A549 (cell line): ENCODE measurements at regions not wholly inside any gene's neighbourhood (a gene's known extent, or its start where the extent isn't known, plus 50 kb on each side); places are given as distances from the start of the nearest gene placed in this dataset.
A peak's percentile ranks its signal among the peaks of the same experiment; 100 is the strongest.

ENCODE experiments used
- ATAC-seq, 2 experiments: fragments of 200-7000 bp in 1 of 2; fragments of >200 bp in 1 of 2; cut with Nextera tagmentation in 1 of 2; cut with Tn5 transposase in 1 of 2; 3 replicates each; pipeline versions ENCODE4 v1.8.0 to v1.9.1; 2018 to 2020; ENCODE audit warnings: mild to moderate bottlenecking in 1 of 2, moderate library complexity in 1 of 2
- CTCF ChIA-PET: fragments of 300-600 bp; sonication (Branson Sonifier 250); formaldehyde crosslinking; extraction: SDS; loops from one replicate; lab custom pipeline; 2021; ENCODE audit warnings: antibody characterized with exemption, inconsistent platforms; lab: Yijun Ruan, JAX
- POLR2A ChIA-PET: fragments of 350-600 bp; formaldehyde crosslinking; extraction: SDS; loops from one replicate; lab custom pipeline; 2021; ENCODE audit warnings: antibody characterized with exemption, inconsistent platforms; lab: Yijun Ruan, JAX
- DNase-seq, 2 experiments: peaks; one replicate each; pipeline versions ENCODE4 v3.0.0 to v3.0.0-alpha.2; 2011 to 2016; ENCODE audit warnings: low read depth in 1 of 2, low spot score in 1 of 2
- FAIRE-seq: peaks from 2 replicates; lab custom pipeline; 2011; peaks lifted over from hg19 to GRCh38; lab: Jason Lieb, UNC
- H3K27ac ChIP-seq, 2 experiments: fragments of >200 bp; sonication (Bioruptor Twin); formaldehyde crosslinking; 3 replicates each; pipeline ENCODE4 v1.5.1; 2016 to 2017
- H3K4me1 ChIP-seq: fragments of >200 bp; sonication (Bioruptor Twin); formaldehyde crosslinking; 3 replicates; pipeline ENCODE4 v1.6.1; 2016
- H3K4me2 ChIP-seq: fragments of >200 bp; sonication (Bioruptor Twin); formaldehyde crosslinking; 3 replicates; pipeline ENCODE4 v1.6.1; 2016
- H3K4me3 ChIP-seq: fragments of >200 bp; sonication (Bioruptor Twin); formaldehyde crosslinking; 3 replicates; pipeline ENCODE4 v1.5.1; 2016
- H3K9me3 ChIP-seq: fragments of >200 bp; sonication (Bioruptor Twin); formaldehyde crosslinking; 3 replicates; pipeline ENCODE4 v1.6.1; 2016
- BHLHE40 ChIP-seq: IDR thresholded peaks from 2 replicates; pipeline ENCODE4 v1.6.1; 2012; ENCODE audit warnings: low read depth, low read length, inconsistent platforms
- CHD4 ChIP-seq: fragments of 200-600 bp; sonication (generic); IDR thresholded peaks from 2 replicates; pipeline ENCODE4 v1.6.1; 2016; ENCODE audit warnings: antibody characterized with exemption, mild to moderate bottlenecking, borderline replicate concordance
- EHF ChIP-seq: fragments of 250-450 bp; sonication (Bioruptor Pico); IDR thresholded peaks from 2 replicates; pipeline ENCODE4 v1.5.0; 2020; ENCODE audit warnings: mild to moderate bottlenecking
- FOSL2 ChIP-seq, 2 experiments: fragments of 450-650 bp in 1 of 2; fragments of >200 bp in 1 of 2; sonication (Bioruptor Twin) in 1 of 2; formaldehyde crosslinking; IDR thresholded peaks; 2 replicates each; pipeline versions ENCODE4 v1.5.0 to v1.6.1; 2016 to 2020; ENCODE audit warnings: mild to moderate bottlenecking in 1 of 2, moderate library complexity in 1 of 2
- HOXB13 ChIP-seq: fragments of 250-450 bp; sonication (Bioruptor Pico); IDR thresholded peaks from 2 replicates; pipeline ENCODE4 v1.5.0; 2020; ENCODE audit warnings: low read depth, mild to moderate bottlenecking, moderate library complexity
- MAZ ChIP-seq: fragments of 150-350 bp; IDR thresholded peaks from 2 replicates; pipeline ENCODE4 v1.6.1; 2014; ENCODE audit warnings: antibody characterized with exemption, low read depth, low read length, borderline replicate concordance
- NR3C1 ChIP-seq: fragments of >200 bp; sonication (Bioruptor Twin); formaldehyde crosslinking; IDR thresholded peaks from 3 replicates; pipeline ENCODE4 v1.6.1; 2017
- POLR2A ChIP-seq: IDR thresholded peaks from 2 replicates; pipeline ENCODE4 v1.6.1; 2012; ENCODE audit warnings: mild to moderate bottlenecking, low read length
- RARB ChIP-seq: fragments of 250-450 bp; sonication (Bioruptor Pico); IDR thresholded peaks from 2 replicates; pipeline ENCODE4 v1.8.0; 2021; ENCODE audit warnings: mild to moderate bottlenecking, moderate library complexity
- RFX5 ChIP-seq: fragments of 450-650 bp; IDR thresholded peaks from 2 replicates; pipeline ENCODE4 v1.7.1; 2014; ENCODE audit warnings: antibody characterized with exemption, mild to moderate bottlenecking, moderate library complexity
- ZC3H11A ChIP-seq: fragments of 450-650 bp; IDR thresholded peaks from 2 replicates; pipeline ENCODE4 v1.6.1; 2014; ENCODE audit warnings: antibody characterized with exemption, mild to moderate bottlenecking
- WGBS: methylation state at CpG from one replicate; pipeline ENCODE4 v1.1.6; 2017; ENCODE audit errors: missing lambda C conversion rate; 5-methylcytosine and 5-hydroxymethylcytosine counted together
- TF ChIP-seq, protein P1 (sequence below): IDR thresholded peaks from 2 replicates; pipeline ENCODE4 v1.6.1; 2012
- TF ChIP-seq, protein P2 (sequence below): fragments of 200-600 bp; sonication (generic); IDR thresholded peaks from 2 replicates; pipeline ENCODE4 v1.6.1; 2016; ENCODE audit warnings: antibody characterized with exemption, mild to moderate bottlenecking, moderate library complexity
- TF ChIP-seq, protein P3 (sequence below): fragments of 150-350 bp; IDR thresholded peaks from 2 replicates; pipeline ENCODE4 v1.6.1; 2014; ENCODE audit warnings: low read depth, mild to moderate bottlenecking, low read length
- TF ChIP-seq, protein P4 (sequence below): fragments of 250-450 bp; sonication (Bioruptor Pico); IDR thresholded peaks from 2 replicates; pipeline ENCODE4 v1.5.0; 2020; ENCODE audit warnings: low read depth, mild to moderate bottlenecking, moderate library complexity

DNA sequence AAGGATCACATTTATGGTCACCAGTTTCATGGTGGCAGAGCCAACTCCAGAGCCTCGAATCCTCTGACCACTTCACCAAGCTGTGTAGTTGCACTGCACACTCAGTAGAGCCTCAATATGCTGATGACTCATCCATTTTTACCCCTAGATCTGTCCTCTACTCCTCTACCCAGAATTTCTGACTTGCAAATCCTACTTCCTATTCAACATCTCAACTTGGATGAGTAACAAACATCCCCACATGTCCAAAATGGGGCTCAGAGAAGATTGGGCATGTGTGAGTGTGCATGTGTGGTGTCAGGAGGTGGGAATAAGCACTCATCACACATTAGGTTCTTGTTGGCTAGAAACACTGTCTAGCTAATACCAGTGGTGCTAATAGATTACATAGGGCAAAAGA, 57.8 kb upstream of the IGFBP2 start:
- ChIA-PET POLR2A (no interaction called here), CTCF (interaction anchor here (0.6 to 1.4 kb wide), 2 partner anchors 46 to 56 kb away, joined by 3 to 4 read pairs; no protein-coding TSS in a partner anchor)
- FAIRE-seq (no peak), ATAC-seq (no peak), DNase-seq (no peak)
- no peak for TF ChIP-seq FOSL2 (IDR thresholded peaks at IDR 0.05)
- TF ChIP-seq FOSL2 (CRISPR knock-in tag; IDR thresholded peaks at IDR 0.05), result peak; percentile 51; the same call in 1 of the 2 replicates
- TF ChIP-seq, protein P1, sequence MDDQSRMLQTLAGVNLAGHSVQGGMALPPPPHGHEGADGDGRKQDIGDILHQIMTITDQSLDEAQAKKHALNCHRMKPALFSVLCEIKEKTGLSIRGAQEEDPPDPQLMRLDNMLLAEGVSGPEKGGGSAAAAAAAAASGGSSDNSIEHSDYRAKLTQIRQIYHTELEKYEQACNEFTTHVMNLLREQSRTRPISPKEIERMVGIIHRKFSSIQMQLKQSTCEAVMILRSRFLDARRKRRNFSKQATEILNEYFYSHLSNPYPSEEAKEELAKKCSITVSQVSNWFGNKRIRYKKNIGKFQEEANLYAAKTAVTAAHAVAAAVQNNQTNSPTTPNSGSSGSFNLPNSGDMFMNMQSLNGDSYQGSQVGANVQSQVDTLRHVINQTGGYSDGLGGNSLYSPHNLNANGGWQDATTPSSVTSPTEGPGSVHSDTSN, result no peak
- Histone ChIP-seq H3K27ac (no peak overlapping the region), H3K4me1 (0 out of 3 replicates have a peak, but pooled peaks cover 3% of the 10 kb centered on the region), H3K9me3 (peaks cover 9% of the 10 kb centered on the region), H3K4me3 (no peak overlapping the region), H3K4me2 (no peak overlapping the region)
- WGBS, result 0% methylated on average over 1 of the region's 1 CpG

DNA sequence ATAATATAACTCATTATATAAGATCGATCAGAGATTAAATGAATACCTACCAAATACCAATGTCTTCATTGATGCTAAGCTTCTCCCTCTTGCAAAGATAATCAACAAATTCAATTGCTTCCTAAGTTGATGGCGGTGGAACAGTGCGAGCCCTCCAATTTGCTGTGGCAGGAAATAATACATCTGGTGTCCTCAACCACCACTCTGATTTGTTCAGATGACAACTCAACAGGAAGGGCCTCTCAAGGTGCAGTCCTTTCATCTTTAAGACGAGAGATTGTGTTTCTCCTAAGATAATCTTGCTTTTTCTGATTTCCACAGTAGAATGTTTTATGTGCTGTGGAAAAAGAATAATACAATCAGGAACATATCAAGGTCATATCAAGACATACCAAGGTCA, 56.6 kb upstream of the IGFBP2 start:
- FAIRE-seq (no peak), ATAC-seq (no peak), DNase-seq (no peak)
- Histone ChIP-seq H3K4me1 (0 out of 3 replicates have a peak, but pooled peaks cover 3% of the 10 kb centered on the region), H3K27ac (no peak overlapping the region), H3K9me3 (no peaks in the 10 kb centered on the region; the same call in 2 of the 3 replicates), H3K4me3 (no peak overlapping the region), H3K4me2 (no peak overlapping the region)
- 77% methylated on average over 4 of the region's 4 CpGs for WGBS
- ChIA-PET CTCF (interaction anchor here (1.4 kb wide), 1 partner anchor 57 kb away, joined by 4 read pairs; no protein-coding TSS in a partner anchor), POLR2A (no interaction called here)
- TF ChIP-seq EHF (CRISPR knock-in tag) (no peak), NR3C1 (no peak), ZC3H11A (no peak), HOXB13 (CRISPR knock-in tag) (no peak), RARB (no peak), MAZ (no peak), RFX5 (no peak), CHD4 (no peak), BHLHE40 (no peak), POLR2A (no peak)
- TF ChIP-seq, protein P2, sequence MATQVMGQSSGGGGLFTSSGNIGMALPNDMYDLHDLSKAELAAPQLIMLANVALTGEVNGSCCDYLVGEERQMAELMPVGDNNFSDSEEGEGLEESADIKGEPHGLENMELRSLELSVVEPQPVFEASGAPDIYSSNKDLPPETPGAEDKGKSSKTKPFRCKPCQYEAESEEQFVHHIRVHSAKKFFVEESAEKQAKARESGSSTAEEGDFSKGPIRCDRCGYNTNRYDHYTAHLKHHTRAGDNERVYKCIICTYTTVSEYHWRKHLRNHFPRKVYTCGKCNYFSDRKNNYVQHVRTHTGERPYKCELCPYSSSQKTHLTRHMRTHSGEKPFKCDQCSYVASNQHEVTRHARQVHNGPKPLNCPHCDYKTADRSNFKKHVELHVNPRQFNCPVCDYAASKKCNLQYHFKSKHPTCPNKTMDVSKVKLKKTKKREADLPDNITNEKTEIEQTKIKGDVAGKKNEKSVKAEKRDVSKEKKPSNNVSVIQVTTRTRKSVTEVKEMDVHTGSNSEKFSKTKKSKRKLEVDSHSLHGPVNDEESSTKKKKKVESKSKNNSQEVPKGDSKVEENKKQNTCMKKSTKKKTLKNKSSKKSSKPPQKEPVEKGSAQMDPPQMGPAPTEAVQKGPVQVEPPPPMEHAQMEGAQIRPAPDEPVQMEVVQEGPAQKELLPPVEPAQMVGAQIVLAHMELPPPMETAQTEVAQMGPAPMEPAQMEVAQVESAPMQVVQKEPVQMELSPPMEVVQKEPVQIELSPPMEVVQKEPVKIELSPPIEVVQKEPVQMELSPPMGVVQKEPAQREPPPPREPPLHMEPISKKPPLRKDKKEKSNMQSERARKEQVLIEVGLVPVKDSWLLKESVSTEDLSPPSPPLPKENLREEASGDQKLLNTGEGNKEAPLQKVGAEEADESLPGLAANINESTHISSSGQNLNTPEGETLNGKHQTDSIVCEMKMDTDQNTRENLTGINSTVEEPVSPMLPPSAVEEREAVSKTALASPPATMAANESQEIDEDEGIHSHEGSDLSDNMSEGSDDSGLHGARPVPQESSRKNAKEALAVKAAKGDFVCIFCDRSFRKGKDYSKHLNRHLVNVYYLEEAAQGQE, result no peak
- TF ChIP-seq, protein P3, sequence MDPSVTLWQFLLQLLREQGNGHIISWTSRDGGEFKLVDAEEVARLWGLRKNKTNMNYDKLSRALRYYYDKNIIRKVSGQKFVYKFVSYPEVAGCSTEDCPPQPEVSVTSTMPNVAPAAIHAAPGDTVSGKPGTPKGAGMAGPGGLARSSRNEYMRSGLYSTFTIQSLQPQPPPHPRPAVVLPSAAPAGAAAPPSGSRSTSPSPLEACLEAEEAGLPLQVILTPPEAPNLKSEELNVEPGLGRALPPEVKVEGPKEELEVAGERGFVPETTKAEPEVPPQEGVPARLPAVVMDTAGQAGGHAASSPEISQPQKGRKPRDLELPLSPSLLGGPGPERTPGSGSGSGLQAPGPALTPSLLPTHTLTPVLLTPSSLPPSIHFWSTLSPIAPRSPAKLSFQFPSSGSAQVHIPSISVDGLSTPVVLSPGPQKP, result no peak

DNA sequence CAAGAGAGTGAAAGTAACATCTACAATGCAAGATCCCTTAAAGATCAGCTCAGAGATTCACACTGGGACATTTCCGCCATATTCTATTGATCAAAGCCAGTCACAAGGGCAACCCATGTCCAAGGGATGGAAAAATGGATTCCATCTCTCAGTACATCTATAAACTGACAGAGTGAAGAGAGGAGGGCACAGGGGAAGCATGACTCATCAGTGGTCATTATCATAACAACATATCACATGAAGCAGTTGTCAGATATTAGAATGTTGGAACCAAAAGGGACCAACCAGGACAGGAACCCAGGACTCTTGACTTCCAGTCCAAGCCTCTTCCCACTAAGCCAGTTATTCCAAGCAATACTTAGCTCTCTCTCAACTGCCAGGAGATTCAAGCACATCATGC, 54.9 kb upstream of the IGFBP2 start:
- Histone ChIP-seq H3K27ac (no peak overlapping the region), H3K4me1 (0 out of 3 replicates have a peak, but pooled peaks cover 3% of the 10 kb centered on the region), H3K4me3 (no peak overlapping the region), H3K9me3 (no peaks in the 10 kb centered on the region), H3K4me2 (no peak overlapping the region)
- no peak for DNase-seq
- 88% methylated on average over 1 of the region's 1 CpG for WGBS
- CTCF ChIA-PET, result no interaction called here
- TF ChIP-seq, protein P4, sequence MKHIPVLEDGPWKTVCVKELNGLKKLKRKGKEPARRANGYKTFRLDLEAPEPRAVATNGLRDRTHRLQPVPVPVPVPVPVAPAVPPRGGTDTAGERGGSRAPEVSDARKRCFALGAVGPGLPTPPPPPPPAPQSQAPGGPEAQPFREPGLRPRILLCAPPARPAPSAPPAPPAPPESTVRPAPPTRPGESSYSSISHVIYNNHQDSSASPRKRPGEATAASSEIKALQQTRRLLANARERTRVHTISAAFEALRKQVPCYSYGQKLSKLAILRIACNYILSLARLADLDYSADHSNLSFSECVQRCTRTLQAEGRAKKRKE (CRISPR knock-in tag), result no peak
- TF ChIP-seq FOSL2 (IDR thresholded peaks at IDR 0.05) (no peak), FOSL2 (CRISPR knock-in tag; IDR thresholded peaks at IDR 0.05) (peak; percentile 40; the same call in 1 of the 2 replicates)
- no peak for FAIRE-seq
- no peak for ATAC-seq
- POLR2A ChIA-PET, result no interaction called here
